SIG-M5 (cell line): ENCODE measurements at regions not wholly inside any gene's neighbourhood (a gene's known extent, or its start where the extent isn't known, plus 50 kb on each side); places are given as distances from the start of the nearest gene placed in this dataset.
"Not testable (repeated sequence)": the region's sequence is repeated elsewhere in the genome, so short reads cannot be mapped to it uniquely, and the experiment has no call there.

ENCODE experiments used
- DNase-seq: peaks from one replicate; lab custom pipeline; 2025; lab: John Stamatoyannopoulos, UW

GRCh38 chr9:108277216-108277615, 578.6 kb downstream of the ACTL7B start:
- DNase-seq: no peak

- DNase-seq: no peak
Observed at GRCh38 chr9:108275906-108276305, 579.9 kb downstream of the ACTL7B start.

- DNase-seq: no peak
Observed at GRCh38 chr9:108274971-108275370, 580.8 kb downstream of the ACTL7B start.

- DNase-seq: no peak
Observed at GRCh38 chr9:108273988-108274387, 581.8 kb downstream of the ACTL7B start.

GRCh38 chr9:108272349-108272899, 583.4 kb downstream of the ACTL7B start:
- DNase-seq: no peak

- no peak for DNase-seq
Observed at GRCh38 chr9:108271646-108272348, 584.0 kb downstream of the ACTL7B start.

GRCh38 chr9:108271236-108271635, 584.5 kb downstream of the ACTL7B start:
- no peak for DNase-seq

GRCh38 chr9:108270561-108270960, 585.2 kb downstream of the ACTL7B start:
- DNase-seq: no peak

- DNase-seq: no peak
Observed at GRCh38 chr9:108270051-108270450, 585.7 kb downstream of the ACTL7B start.

GRCh38 chr9:108269371-108269770, 586.4 kb downstream of the ACTL7B start:
- DNase-seq: no peak

GRCh38 chr9:108265065-108265464, 590.7 kb downstream of the ACTL7B start:
- no peak for DNase-seq

GRCh38 chr9:108264093-108264492, 591.7 kb downstream of the ACTL7B start:
- no peak for DNase-seq

- DNase-seq: no peak
Observed at GRCh38 chr9:108262836-108263235, 593.0 kb downstream of the ACTL7B start.

- DNase-seq: no peak
Observed at GRCh38 chr9:108259917-108260675, 595.7 kb downstream of the ACTL7B start.

GRCh38 chr9:108258640-108259039, 597.1 kb downstream of the ACTL7B start:
- no peak for DNase-seq

- no peak for DNase-seq
Observed at GRCh38 chr9:108257382-108257781, 598.4 kb downstream of the ACTL7B start.

- DNase-seq: no peak
Observed at GRCh38 chr9:108254236-108254635, 601.5 kb downstream of the ACTL7B start.

GRCh38 chr9:108247391-108247790, 608.4 kb downstream of the ACTL7B start:
- DNase-seq: not testable (repeated sequence)

- DNase-seq: no peak
Observed at GRCh38 chr9:108245901-108246300, 609.9 kb downstream of the ACTL7B start.

- DNase-seq: no peak
Observed at GRCh38 chr9:108245331-108245730, 610.5 kb downstream of the ACTL7B start.

- DNase-seq: no peak
Observed at GRCh38 chr9:108244686-108245085, 611.1 kb downstream of the ACTL7B start.

GRCh38 chr9:108241384-108242073, 614.3 kb downstream of the ACTL7B start:
- DNase-seq: no peak
